ENCODE measurements at regions not wholly inside any gene's neighbourhood (a gene's known extent, or its start where the extent isn't known, plus 50 kb on each side); places are given as distances from the start of the nearest gene placed in this dataset.

DNA sequence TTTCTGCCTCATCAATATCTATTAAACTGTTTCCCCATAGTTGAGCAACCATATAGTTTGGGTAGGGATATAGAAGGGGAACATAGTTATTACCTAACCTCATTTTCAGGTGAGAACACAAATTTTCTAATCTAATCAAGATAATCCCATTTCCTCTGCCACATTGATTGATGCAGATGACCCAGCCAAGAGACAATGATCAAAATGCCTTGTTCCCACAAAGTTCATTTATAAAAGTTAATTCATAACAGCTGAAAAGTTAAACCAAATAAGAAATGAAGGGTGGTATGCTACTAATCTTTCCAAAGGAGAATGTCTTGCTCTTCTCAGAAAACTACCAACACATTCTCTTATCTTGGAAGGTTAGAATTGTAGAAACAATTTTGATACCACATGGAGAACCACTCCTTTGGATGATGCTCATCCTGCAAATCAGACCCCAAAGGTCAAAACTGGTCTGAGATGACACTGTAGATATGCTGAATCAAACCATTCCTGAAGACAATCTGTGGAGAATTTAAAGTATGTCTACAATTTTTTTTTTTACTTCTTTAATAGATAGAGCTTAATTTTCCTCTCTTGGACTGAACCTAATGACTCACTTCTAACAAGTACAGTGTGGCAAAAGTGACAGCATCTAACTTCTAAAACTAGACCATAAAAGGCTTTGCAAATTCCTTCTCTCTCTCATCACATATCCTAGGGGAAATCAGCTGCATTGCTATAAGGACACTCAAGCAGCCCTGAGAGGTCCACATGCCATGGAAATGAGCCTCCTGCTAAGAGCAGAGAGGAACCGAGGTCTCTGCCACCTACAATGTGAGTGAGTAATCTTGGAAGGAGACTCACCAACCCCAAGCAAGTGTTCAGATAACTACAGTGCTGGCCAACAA is 586.7 kb upstream of the TUSC1 start (continued):
- no peak for TF ChIP-seq CHD7 (IDR thresholded peaks at IDR 0.05; ENCODE audit: insufficient replicate concordance, low read length)
- TF ChIP-seq TAF7 (optimal IDR thresholded peaks at IDR 0.05; ENCODE audit: borderline replicate concordance, low read depth, low read length), result no peak
- TF ChIP-seq SRF (IDR thresholded peaks at IDR 0.05; ENCODE audit: low read depth, low read length), result no peak
- no peak for TF ChIP-seq KDM1A (IDR thresholded peaks at IDR 0.05; ENCODE audit: borderline replicate concordance, low read length)
